ENCODE measurements at regions not wholly inside any gene's neighbourhood (a gene's known extent, or its start where the extent isn't known, plus 50 kb on each side); places are given as distances from the start of the nearest gene placed in this dataset.
A peak's percentile ranks its signal among the peaks of the same experiment; 100 is the strongest.

DNA sequence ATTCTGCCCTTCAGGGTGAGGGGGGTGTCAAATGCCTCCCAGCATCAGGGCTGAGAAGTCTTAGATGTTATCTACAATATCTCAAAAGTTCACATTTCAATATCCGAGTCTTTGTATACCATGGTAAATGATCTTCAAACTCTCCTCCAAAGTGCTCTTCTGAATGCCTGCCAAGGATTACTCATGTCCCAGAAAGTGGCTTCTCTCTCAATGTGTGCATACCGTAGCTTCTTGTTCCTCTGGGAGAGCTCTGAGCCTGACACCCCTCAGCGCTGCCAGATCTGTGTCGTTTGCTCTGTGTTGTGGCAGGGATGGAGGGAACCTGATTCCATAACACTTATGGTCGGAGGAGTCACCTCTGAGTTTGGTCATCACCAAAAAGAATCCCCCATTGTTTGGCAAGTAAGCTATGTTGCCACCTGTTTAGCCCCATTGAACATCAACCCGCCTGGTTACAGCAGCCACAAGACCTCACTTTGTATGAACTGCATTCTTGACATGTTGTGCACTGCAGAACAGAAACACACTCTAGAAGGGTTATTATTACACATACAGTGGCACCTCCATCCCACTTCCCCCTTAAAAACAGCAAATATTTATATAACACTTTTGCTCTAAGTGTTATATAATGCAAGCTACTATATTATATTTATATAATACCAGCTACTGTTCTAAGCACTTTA lies 163.1 kb upstream of the MIR17HG start (continued):
- TF ChIP-seq, protein P1, sequence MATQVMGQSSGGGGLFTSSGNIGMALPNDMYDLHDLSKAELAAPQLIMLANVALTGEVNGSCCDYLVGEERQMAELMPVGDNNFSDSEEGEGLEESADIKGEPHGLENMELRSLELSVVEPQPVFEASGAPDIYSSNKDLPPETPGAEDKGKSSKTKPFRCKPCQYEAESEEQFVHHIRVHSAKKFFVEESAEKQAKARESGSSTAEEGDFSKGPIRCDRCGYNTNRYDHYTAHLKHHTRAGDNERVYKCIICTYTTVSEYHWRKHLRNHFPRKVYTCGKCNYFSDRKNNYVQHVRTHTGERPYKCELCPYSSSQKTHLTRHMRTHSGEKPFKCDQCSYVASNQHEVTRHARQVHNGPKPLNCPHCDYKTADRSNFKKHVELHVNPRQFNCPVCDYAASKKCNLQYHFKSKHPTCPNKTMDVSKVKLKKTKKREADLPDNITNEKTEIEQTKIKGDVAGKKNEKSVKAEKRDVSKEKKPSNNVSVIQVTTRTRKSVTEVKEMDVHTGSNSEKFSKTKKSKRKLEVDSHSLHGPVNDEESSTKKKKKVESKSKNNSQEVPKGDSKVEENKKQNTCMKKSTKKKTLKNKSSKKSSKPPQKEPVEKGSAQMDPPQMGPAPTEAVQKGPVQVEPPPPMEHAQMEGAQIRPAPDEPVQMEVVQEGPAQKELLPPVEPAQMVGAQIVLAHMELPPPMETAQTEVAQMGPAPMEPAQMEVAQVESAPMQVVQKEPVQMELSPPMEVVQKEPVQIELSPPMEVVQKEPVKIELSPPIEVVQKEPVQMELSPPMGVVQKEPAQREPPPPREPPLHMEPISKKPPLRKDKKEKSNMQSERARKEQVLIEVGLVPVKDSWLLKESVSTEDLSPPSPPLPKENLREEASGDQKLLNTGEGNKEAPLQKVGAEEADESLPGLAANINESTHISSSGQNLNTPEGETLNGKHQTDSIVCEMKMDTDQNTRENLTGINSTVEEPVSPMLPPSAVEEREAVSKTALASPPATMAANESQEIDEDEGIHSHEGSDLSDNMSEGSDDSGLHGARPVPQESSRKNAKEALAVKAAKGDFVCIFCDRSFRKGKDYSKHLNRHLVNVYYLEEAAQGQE (IDR thresholded peaks at IDR 0.05; ENCODE audit: unreplicated experiment) = no peak
- TF ChIP-seq JUNB (IDR thresholded peaks at IDR 0.05; ENCODE audit: unreplicated experiment) (no peak), EZH2 (IDR thresholded peaks at IDR 0.05; ENCODE audit: low read depth, unreplicated experiment) (no peak), ZNF331 (CRISPR knock-in tag; IDR thresholded peaks at IDR 0.05; ENCODE audit: low read depth) (no peak), STAT1 (IDR thresholded peaks at IDR 0.05; ENCODE audit: unreplicated experiment) (no peak), NANOG (IDR thresholded peaks at IDR 0.05; ENCODE audit: borderline replicate concordance) (no peak), ZNF114 (CRISPR knock-in tag; IDR thresholded peaks at IDR 0.05) (no peak), CREB1 (CRISPR knock-in tag; IDR thresholded peaks at IDR 0.05; ENCODE audit: low read depth) (no peak)
- TF ChIP-seq, protein P2, sequence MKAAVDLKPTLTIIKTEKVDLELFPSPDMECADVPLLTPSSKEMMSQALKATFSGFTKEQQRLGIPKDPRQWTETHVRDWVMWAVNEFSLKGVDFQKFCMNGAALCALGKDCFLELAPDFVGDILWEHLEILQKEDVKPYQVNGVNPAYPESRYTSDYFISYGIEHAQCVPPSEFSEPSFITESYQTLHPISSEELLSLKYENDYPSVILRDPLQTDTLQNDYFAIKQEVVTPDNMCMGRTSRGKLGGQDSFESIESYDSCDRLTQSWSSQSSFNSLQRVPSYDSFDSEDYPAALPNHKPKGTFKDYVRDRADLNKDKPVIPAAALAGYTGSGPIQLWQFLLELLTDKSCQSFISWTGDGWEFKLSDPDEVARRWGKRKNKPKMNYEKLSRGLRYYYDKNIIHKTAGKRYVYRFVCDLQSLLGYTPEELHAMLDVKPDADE (IDR thresholded peaks at IDR 0.05) = no peak

DNA sequence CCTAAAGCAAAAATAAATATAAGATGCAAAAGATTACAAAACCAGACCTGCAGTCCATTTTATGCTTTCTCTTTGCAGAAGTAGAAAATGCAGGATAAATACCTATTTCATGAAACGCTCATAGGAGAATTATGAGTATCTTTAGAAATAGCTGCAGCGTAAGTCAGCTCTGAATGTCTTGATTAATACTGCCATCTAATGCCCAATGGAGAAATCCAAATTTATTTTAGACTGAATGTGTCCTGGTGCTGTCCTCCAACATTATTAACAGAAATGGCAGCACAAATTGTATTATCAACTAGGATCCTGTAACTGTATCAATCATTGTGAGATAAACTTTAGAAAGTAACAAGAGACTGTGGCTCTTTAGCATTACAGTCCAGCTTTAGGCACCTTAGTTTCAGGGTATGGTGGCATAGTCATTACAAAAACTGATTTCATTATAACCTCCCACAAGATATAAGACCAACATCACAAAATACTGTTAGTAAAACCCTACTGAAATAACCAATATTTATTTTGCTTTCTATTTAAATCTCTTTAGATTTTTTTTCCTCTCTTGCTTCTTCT lies 162.1 kb upstream of the MIR17HG start:
- Mint-ChIP-seq H3K36me3 (ENCODE audit: low read depth) (no peaks in the 10 kb centered on the region), H3K4me1 (no peaks in the 10 kb centered on the region), H3K4me3 (no peak overlapping the region), H3K27ac (no peak overlapping the region), H3K27me3 (ENCODE audit: insufficient read depth, low read depth, poor library complexity) (peaks cover 3% of the 10 kb centered on the region), H3K9me3 (no peaks in the 10 kb centered on the region)
- no peak overlapping the region for H3K4me2 ChIP-seq
- no peaks in the 10 kb centered on the region for H3K79me2 ChIP-seq (replicated peaks; ENCODE audit: insufficient read depth)
- H3K36me3 ChIP-seq (ENCODE audit: insufficient read depth) = no peaks in the 10 kb centered on the region
- H3K4me1 ChIP-seq (ENCODE audit: insufficient read depth) = no peaks in the 10 kb centered on the region
- H3K27me3 ChIP-seq (ENCODE audit: insufficient read depth) = no peaks in the 10 kb centered on the region
- ATAC-seq = no peak
- DNase-seq (ENCODE audit: low spot score) = peak; percentile 28
- H3K4me3 ChIP-seq = no peak overlapping the region
- H3F3A ChIP-seq (replicated peaks; ENCODE audit: low read depth) = no peaks in the 10 kb centered on the region
- H3K9me2 ChIP-seq (ENCODE audit: insufficient read depth) = no peaks in the 10 kb centered on the region
- H2AFZ ChIP-seq = no peak overlapping the region
- H3K27ac ChIP-seq (ENCODE audit: low read depth) = no peak overlapping the region
- H4K20me1 ChIP-seq (replicated peaks; ENCODE audit: insufficient read depth) = no peaks in the 10 kb centered on the region
- TF ChIP-seq EZH2 (IDR thresholded peaks at IDR 0.05; ENCODE audit: low read depth, unreplicated experiment) = no peak
- no peak for TF ChIP-seq CREB1 (CRISPR knock-in tag; IDR thresholded peaks at IDR 0.05; ENCODE audit: low read depth)
- TF ChIP-seq, protein P3, sequence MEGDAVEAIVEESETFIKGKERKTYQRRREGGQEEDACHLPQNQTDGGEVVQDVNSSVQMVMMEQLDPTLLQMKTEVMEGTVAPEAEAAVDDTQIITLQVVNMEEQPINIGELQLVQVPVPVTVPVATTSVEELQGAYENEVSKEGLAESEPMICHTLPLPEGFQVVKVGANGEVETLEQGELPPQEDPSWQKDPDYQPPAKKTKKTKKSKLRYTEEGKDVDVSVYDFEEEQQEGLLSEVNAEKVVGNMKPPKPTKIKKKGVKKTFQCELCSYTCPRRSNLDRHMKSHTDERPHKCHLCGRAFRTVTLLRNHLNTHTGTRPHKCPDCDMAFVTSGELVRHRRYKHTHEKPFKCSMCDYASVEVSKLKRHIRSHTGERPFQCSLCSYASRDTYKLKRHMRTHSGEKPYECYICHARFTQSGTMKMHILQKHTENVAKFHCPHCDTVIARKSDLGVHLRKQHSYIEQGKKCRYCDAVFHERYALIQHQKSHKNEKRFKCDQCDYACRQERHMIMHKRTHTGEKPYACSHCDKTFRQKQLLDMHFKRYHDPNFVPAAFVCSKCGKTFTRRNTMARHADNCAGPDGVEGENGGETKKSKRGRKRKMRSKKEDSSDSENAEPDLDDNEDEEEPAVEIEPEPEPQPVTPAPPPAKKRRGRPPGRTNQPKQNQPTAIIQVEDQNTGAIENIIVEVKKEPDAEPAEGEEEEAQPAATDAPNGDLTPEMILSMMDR (conservative IDR thresholded peaks at IDR 0.05; ENCODE audit: low read depth in 2 of 2) = peak; percentile 57 to 59
- TF ChIP-seq STAT1 (IDR thresholded peaks at IDR 0.05; ENCODE audit: unreplicated experiment) = no peak

Measured in GM23338 (cell line).